IPS-NIHi7 (cell line): ENCODE measurements at regions not wholly inside any gene's neighbourhood (a gene's known extent, or its start where the extent isn't known, plus 50 kb on each side); places are given as distances from the start of the nearest gene placed in this dataset.
A peak's percentile ranks its signal among the peaks of the same experiment; 100 is the strongest.
"Not testable (repeated sequence)": the region's sequence is repeated elsewhere in the genome, so short reads cannot be mapped to it uniquely, and the experiment has no call there.

Source experiments
- DNase-seq: peaks from one replicate; pipeline ENCODE4 v3.0.0; 2012; ENCODE audit warnings: mixed read lengths; ENCODE audit errors: extremely low spot score

GRCh38 chr4:123158576-123158975 lies 236.2 kb upstream of the NUDT6 start:
- DNase-seq, result peak; percentile 16

DNA sequence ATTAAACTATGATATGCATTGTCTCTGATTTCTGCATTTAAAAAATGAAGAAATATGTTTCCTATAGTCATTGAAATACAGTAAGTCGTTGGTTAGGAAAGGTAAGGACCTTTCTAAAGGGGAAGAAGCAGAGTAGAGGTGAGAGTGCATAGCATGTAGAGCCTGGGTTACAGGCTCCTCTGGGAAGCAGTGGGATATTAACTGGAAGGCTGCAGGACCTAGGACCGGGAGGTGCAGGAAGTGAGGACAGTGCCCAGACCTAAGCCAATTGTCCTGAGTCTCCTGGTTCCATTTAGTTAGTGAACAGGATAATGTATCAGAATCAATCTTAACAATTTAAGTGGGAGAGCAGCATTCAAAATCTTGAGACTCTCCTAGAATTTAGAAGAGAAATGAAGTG lies 237.1 kb upstream of the NUDT6 start:
- peak; percentile 46 for DNase-seq

DNA sequence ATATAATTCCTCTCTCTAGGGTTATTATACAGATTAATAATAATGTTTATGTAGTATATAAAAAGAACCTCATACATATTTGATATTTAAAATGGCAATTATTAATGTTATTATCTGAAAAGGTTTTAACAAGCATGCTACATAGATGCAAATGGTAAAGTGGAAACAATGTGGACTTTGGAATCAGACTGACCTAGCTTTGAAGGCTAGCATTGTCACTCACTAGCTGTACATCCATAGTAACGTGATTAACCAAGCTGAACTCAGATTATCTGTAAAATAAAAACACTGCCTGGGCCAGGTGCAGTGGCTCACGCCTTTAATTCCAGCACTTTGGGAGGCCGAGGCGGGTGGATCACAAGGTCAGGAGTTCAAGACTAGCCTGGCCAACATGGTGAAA lies 233.7 kb upstream of the SPRY1 start:
- no peak for DNase-seq

DNA sequence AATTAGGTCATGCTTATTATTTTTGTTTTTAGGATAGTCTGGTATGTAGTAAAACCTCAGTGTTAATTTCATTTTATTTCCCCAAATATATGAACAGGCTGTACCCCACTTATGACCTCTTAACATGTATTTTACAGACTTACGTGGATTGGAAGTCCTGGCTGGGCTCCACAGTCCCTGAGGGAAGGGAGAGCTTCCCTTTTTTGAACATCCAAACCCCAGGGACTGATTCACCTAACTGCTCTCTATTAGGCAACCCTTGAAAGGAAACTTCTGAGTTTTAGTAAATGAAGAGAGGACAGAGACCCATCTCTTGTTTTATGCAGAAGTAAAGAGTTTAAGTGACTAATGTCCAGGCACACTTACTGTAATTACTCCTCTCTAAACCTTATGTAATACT lies 233.1 kb upstream of the SPRY1 start:
- no peak for DNase-seq

- no peak for DNase-seq
Observed at GRCh38 chr4:123166023-123166422, 230.6 kb upstream of the SPRY1 start.

GRCh38 chr4:123167931-123168330 lies 228.7 kb upstream of the SPRY1 start:
- DNase-seq, result no peak

DNA sequence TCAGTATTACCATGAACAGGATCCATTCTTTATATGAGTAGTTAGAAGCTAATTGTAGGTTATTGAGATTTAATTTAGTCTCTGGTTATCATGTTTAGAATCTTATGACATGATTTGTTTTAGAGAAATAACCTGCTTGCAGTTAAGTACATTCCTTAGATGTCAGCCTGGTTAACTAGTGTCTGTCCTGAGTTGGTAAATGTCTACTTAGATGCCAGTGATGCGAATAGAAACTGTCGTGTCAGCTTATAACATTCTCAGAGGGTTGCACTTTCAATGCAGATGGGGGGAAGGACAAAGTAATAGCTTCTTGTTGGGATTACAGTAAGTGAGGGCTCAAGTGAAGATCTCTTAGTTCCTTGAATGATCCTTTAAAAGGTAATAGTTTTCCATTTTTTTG lies 227.8 kb upstream of the SPRY1 start:
- DNase-seq, result no peak

GRCh38 chr4:123170843-123171242 lies 225.8 kb upstream of the SPRY1 start:
- no peak for DNase-seq

DNA sequence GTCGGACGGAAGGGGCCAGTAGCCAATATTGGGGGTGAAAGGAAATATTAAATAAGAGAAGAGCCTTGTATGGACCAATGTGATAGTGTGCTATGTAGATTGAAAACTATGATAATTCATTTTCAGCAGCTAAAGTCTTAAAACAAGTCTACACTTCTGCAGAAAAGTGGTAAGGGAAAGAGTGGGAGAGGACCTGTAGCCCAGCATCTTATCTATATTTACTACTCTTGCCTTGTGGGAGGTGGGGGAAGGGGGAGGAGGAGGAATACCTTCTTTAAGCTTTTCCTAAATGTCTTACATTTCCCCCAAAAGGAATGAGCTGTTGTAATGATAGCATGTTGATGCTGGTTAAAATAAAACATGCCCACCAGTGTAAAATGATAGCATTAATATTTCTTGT lies 220.0 kb upstream of the SPRY1 start:
- DNase-seq, result no peak

DNA sequence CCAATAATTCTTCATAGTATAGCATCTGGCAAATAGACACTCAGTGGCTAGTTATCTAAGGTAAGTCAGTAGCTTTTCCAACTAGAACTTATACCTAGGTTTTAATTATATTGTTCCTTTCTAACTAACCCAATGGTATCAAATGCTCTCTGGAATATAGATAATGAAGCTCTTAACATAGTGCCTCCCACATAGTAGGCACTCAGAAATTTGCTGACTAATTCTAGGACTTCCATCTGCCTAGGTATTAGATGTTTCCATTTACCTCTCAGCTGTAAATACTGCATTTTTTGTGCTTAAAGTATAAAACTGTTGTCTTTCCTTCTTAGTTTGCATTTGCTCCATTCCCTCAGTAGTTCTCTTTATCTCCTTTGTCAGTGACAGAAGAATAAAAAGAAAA lies 214.3 kb upstream of the SPRY1 start:
- DNase-seq, result no peak

GRCh38 chr4:123183308-123183707 lies 213.3 kb upstream of the SPRY1 start:
- DNase-seq, result no peak

- not testable (repeated sequence) for DNase-seq
Observed at GRCh38 chr4:123183754-123184153, 212.8 kb upstream of the SPRY1 start.

DNA sequence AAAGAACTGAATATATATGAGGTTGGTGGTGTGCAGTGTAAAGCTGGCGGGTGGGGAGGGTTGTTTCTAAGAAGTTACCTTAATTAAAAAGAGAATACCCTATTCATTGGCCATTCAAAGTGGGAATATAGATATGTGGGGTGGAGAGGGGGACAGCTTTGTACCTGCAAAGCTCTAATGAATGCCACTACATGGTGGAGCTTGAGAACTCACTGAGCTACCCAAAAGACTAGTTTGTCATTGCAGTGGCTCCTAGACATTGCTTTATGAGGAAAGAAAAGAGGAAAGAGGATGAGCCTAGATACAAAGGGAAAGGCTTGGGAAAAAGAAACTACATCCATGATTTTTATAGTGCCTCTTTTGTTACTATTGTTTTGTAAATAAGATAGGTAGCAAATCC lies 209.9 kb upstream of the SPRY1 start:
- DNase-seq, result no peak

DNA sequence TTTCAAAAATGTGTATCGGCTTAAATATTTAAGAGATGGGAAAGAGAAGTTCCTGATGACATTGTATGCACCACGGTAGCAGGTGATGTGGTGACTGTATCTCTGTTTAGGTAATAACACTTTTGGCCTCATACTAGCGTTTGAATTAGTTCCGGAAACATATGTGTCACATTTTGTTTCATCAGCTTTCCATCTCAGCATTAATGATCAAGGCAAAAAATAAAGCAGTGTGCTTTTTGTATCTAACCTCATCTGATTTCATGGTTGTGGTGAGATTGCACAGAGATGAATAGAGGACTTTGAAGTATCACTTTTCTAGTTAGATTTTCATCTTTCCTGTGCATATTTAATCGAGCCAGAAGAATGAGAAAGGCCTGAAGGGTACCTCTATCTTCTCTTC lies 206.4 kb upstream of the SPRY1 start:
- DNase-seq, result no peak

DNA sequence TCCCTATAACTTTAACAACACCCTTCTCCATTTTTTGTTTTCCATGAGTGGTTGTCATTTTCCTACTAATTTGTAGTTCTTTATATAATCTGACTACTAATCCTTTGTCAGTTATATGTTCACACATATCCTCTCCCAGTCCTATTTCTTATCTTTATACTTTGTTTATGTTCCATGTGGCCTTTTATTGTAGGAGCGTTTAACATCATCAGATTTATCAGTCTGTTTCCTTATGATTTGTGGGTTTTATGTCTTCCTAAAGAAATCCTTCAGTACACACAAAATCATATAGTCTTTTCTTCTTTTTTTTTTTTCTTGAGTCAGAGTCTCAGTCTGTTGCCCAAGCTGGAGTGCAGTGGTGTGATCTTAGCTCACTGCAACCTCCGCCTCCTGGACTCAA lies 204.9 kb upstream of the SPRY1 start:
- DNase-seq, result no peak

DNA sequence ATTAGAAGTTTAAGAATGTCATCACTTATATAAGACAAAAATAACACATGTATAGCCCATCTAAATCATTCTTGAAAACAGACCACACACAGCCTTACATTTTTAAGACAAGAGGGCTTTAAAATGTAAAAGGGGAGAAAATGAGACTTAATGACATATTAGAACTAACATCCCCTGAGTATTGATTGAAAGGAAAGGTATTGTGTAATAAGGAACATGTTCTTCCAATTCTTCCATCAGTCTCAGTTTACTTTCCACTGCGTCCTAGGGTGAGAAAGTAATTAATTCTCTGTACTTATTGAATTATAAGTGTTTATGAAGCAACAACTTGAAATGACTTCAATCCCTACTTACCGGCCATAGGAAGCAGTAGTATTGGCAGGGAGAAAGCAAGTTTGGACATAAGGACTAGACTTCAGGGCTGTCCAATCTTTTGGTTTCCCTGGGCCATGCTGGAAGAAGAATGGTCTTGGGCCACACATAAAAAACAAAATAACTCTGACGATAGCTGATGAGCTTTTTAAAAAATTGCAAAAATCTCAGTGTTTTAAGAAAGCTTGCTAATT lies 202.7 kb upstream of the SPRY1 start:
- no peak for DNase-seq

DNA sequence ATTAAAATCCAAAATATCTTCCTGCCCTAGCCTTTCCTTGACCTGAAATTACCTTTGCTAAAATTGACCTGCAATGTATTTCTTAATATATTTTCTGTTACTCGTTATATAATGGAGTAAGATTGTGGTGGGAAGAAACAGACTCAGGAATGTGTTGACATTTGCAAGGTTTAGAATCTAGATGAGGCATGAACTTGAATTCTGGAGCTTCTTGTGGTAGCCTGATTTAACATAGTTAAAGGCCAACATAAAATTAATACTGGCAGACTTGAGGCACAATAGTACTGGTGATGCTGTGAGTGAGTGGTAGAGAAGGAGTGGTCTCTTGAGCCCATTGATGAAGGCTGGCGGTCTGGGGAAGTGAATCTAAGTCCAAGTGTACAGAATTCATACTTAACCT lies 197.9 kb upstream of the SPRY1 start:
- DNase-seq, result no peak

- no peak for DNase-seq
Observed at GRCh38 chr4:123200051-123200940, 196.3 kb upstream of the SPRY1 start.

- DNase-seq, result no peak
Observed at GRCh38 chr4:123204737-123205136, 191.9 kb upstream of the SPRY1 start.

GRCh38 chr4:123206016-123206415 lies 190.6 kb upstream of the SPRY1 start:
- no peak for DNase-seq

DNA sequence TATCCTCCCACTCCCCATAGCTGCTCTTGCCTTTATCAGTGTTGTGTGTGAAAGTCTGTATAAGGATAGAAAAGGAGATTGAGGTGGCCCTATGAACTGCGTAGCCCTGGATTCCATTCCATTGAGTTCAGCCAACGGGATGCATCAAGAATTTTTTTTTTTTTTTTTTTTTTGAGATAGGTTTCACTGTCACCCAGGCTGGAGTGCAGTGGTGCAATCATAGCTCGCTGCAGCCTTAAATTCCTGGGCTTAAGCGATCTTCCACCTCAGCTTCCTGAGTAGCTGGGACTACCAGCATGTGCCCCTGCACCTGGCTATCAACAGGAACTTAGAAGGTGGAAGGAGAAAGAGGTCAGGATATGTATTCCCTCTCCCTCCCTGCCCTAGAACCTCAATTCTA lies 187.2 kb upstream of the SPRY1 start:
- no peak for DNase-seq

DNA sequence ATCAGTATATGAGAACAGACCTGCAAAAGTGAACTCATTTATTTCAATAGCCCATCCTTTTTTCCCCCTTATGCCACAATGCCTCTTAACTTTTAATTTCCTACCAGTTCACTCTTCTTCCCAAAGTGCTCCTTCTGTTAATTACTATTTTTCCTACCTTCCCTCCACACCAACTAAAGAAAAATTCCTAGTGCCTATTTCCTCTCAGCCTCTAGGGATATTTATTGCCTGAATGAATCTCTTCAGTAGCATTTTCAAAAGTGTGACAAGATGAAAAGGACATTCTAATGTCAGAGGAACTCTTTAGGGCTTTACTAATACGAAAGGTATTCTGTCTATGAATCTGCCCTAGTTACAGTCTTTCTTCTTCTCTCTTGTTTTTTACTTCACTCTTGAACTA lies 181.1 kb upstream of the SPRY1 start:
- DNase-seq, result no peak

GRCh38 chr4:123216543-123216942 lies 180.1 kb upstream of the SPRY1 start:
- DNase-seq, result no peak

- no peak for DNase-seq
Observed at GRCh38 chr4:123216946-123217345, 179.6 kb upstream of the SPRY1 start.
